Heart left ventricle (tissue), 13 donors: ENCODE measurements at regions not wholly inside any gene's neighbourhood (a gene's known extent, or its start where the extent isn't known, plus 50 kb on each side); places are given as distances from the start of the nearest gene placed in this dataset.

Source experiments
- POLR2A ChIP-seq, 2 donors: fragments of 450-650 bp; IDR thresholded peaks; one replicate each; pipeline ENCODE4 v1.6.1; 2017; ENCODE audit warnings: antibody characterized with exemption in 2 of 2, mild to moderate bottlenecking in 2 of 2, moderate library complexity in 2 of 2
- TF ChIP-seq, protein P1 (sequence below), 12 donors: fragments of 200-600 bp; sonication (generic) in 4 of 12; IDR thresholded peaks; one replicate each; pipeline versions ENCODE4 v1.5.0 to v1.8.0; 2018 to 2022; ENCODE audit warnings: antibody characterized with exemption in 12 of 12, mild to moderate bottlenecking in 5 of 12
- donor health status: ischemic (EF 13 %, LVEDD 7.1; RV severe dilation, severe dysfunction).
- donor health status: DM: no; HTN: yes; CAD: no.
- donor health status: DM: no; HTN: no; CAD: no.
- donor health status: ischemic (EF 25% LVEDD 6.9; RV normal size, moderate dysfunction).
- donor health status: ischemic (EF 25% LVEDD 5.7; RV mildly dilated, moderate dysfunction).
- donor health status: ischemic (EF 35%, LVEDD 5.7; RV mildly dilated, moderate dysfunction).
- donor health status: nonischemic (EF 11% LVEDD 7.7; RV severe dilation, severe dysfunction).
- donor health status: DM: yes; HTN: yes; CAD: no.
- donor health status: PGD.
- donor health status: ischemic (EF 29% LVEDD 5.4; RV normal size, mild dysfunction).
- donor health status: nonischemic (EF 23%, LVEDD 6.1; RV moderate dilation, normal function).

DNA sequence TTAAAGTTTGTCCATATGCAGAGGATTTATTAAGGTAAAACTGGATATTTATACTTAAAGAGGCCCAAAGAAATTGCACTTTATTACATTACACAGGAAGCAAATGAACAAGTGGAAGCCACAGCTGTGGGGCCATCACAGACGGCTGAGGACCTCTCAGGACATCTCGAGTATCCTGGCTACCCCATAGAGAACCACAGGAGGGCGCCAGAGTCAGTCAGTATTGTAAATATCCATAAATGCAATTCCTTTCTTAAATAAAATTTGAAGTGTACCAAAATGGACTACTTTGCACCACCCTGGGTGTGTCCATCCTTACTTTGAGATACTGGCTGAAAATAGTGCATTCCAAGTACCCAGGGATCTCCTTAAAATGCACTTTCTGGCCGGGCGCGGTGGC, 257.2 kb downstream of the MRPL39 start:
- no peak for TF ChIP-seq POLR2A (IDR thresholded peaks at IDR 0.05)
- TF ChIP-seq, protein P1, sequence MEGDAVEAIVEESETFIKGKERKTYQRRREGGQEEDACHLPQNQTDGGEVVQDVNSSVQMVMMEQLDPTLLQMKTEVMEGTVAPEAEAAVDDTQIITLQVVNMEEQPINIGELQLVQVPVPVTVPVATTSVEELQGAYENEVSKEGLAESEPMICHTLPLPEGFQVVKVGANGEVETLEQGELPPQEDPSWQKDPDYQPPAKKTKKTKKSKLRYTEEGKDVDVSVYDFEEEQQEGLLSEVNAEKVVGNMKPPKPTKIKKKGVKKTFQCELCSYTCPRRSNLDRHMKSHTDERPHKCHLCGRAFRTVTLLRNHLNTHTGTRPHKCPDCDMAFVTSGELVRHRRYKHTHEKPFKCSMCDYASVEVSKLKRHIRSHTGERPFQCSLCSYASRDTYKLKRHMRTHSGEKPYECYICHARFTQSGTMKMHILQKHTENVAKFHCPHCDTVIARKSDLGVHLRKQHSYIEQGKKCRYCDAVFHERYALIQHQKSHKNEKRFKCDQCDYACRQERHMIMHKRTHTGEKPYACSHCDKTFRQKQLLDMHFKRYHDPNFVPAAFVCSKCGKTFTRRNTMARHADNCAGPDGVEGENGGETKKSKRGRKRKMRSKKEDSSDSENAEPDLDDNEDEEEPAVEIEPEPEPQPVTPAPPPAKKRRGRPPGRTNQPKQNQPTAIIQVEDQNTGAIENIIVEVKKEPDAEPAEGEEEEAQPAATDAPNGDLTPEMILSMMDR (IDR thresholded peaks at IDR 0.05), result no peak
